Activated naive CD8-positive, alpha-beta T cell (primary cell): ENCODE measurements at regions not wholly inside any gene's neighbourhood (a gene's known extent, or its start where the extent isn't known, plus 50 kb on each side); places are given as distances from the start of the nearest gene placed in this dataset.

Source experiments
- H3K27ac Mint-ChIP-seq: one replicate; pipeline ENCODE4 v1.8.0; 2021; ENCODE audit warnings: mixed read lengths
- H3K27me3 Mint-ChIP-seq: one replicate; pipeline ENCODE4 v1.8.0; 2021; ENCODE audit warnings: mixed read lengths
- H3K36me3 Mint-ChIP-seq: one replicate; pipeline ENCODE4 v1.8.0; 2021; ENCODE audit warnings: mixed read lengths
- H3K4me1 Mint-ChIP-seq: one replicate; pipeline ENCODE4 v1.8.0; 2021; ENCODE audit warnings: low read depth, mixed read lengths
- H3K4me3 Mint-ChIP-seq: one replicate; pipeline ENCODE4 v1.8.0; 2021; ENCODE audit warnings: mild to moderate bottlenecking, mixed read lengths
- H3K9me3 Mint-ChIP-seq: one replicate; pipeline ENCODE4 v1.8.0; 2021; ENCODE audit warnings: low read depth, mixed read lengths

GRCh38 chr1:72896256-72896655, 613.9 kb upstream of the NEGR1 start:
- Mint-ChIP-seq H3K4me1 (no peaks in the 10 kb centered on the region), H3K36me3 (no peaks in the 10 kb centered on the region), H3K4me3 (no peak overlapping the region), H3K27me3 (no peaks in the 10 kb centered on the region), H3K9me3 (no peaks in the 10 kb centered on the region), H3K27ac (no peak overlapping the region)

- H3K9me3 Mint-ChIP-seq, result no peaks in the 10 kb centered on the region
- H3K4me1 Mint-ChIP-seq, result no peaks in the 10 kb centered on the region
- no peaks in the 10 kb centered on the region for H3K27me3 Mint-ChIP-seq
- no peak overlapping the region for H3K4me3 Mint-ChIP-seq
- H3K27ac Mint-ChIP-seq, result no peak overlapping the region
- no peaks in the 10 kb centered on the region for H3K36me3 Mint-ChIP-seq
Measured at GRCh38 chr1:72892461-72892860, 610.1 kb upstream of the NEGR1 start.

GRCh38 chr1:72891976-72892375, 609.6 kb upstream of the NEGR1 start:
- H3K36me3 Mint-ChIP-seq, result no peaks in the 10 kb centered on the region
- H3K27me3 Mint-ChIP-seq, result no peaks in the 10 kb centered on the region
- no peak overlapping the region for H3K27ac Mint-ChIP-seq
- H3K4me1 Mint-ChIP-seq, result no peaks in the 10 kb centered on the region
- no peaks in the 10 kb centered on the region for H3K9me3 Mint-ChIP-seq
- H3K4me3 Mint-ChIP-seq, result no peak overlapping the region

- H3K4me1 Mint-ChIP-seq, result no peaks in the 10 kb centered on the region
- H3K27ac Mint-ChIP-seq, result no peak overlapping the region
- no peaks in the 10 kb centered on the region for H3K9me3 Mint-ChIP-seq
- no peaks in the 10 kb centered on the region for H3K27me3 Mint-ChIP-seq
- H3K36me3 Mint-ChIP-seq, result no peaks in the 10 kb centered on the region
- H3K4me3 Mint-ChIP-seq, result no peak overlapping the region
Measured at GRCh38 chr1:72885841-72886240, 603.5 kb upstream of the NEGR1 start.

- no peaks in the 10 kb centered on the region for H3K36me3 Mint-ChIP-seq
- no peak overlapping the region for H3K4me3 Mint-ChIP-seq
- H3K4me1 Mint-ChIP-seq, result no peaks in the 10 kb centered on the region
- H3K27ac Mint-ChIP-seq, result no peak overlapping the region
- H3K9me3 Mint-ChIP-seq, result peaks cover 2% of the 10 kb centered on the region
- H3K27me3 Mint-ChIP-seq, result no peaks in the 10 kb centered on the region
Measured at GRCh38 chr1:72885017-72885416, 602.7 kb upstream of the NEGR1 start.

GRCh38 chr1:72869873-72870272, 587.5 kb upstream of the NEGR1 start:
- no peaks in the 10 kb centered on the region for H3K4me1 Mint-ChIP-seq
- no peaks in the 10 kb centered on the region for H3K36me3 Mint-ChIP-seq
- no peak overlapping the region for H3K27ac Mint-ChIP-seq
- peaks cover 1% of the 10 kb centered on the region for H3K9me3 Mint-ChIP-seq
- H3K4me3 Mint-ChIP-seq, result no peak overlapping the region
- H3K27me3 Mint-ChIP-seq, result no peaks in the 10 kb centered on the region

- Mint-ChIP-seq H3K27ac (no peak overlapping the region), H3K4me1 (no peaks in the 10 kb centered on the region), H3K4me3 (no peak overlapping the region), H3K36me3 (no peaks in the 10 kb centered on the region), H3K27me3 (no peaks in the 10 kb centered on the region), H3K9me3 (no peaks in the 10 kb centered on the region)
Measured at GRCh38 chr1:72869441-72869840, 587.1 kb upstream of the NEGR1 start.

GRCh38 chr1:72851597-72851996, 569.3 kb upstream of the NEGR1 start:
- H3K36me3 Mint-ChIP-seq, result no peaks in the 10 kb centered on the region
- no peaks in the 10 kb centered on the region for H3K27me3 Mint-ChIP-seq
- H3K9me3 Mint-ChIP-seq, result peaks cover 12% of the 10 kb centered on the region
- H3K4me3 Mint-ChIP-seq, result no peak overlapping the region
- H3K27ac Mint-ChIP-seq, result no peak overlapping the region
- H3K4me1 Mint-ChIP-seq, result no peaks in the 10 kb centered on the region

GRCh38 chr1:72848997-72849396, 566.7 kb upstream of the NEGR1 start:
- Mint-ChIP-seq H3K9me3 (peaks cover 15% of the 10 kb centered on the region), H3K4me3 (no peak overlapping the region), H3K36me3 (no peaks in the 10 kb centered on the region), H3K27me3 (no peaks in the 10 kb centered on the region), H3K27ac (no peak overlapping the region), H3K4me1 (no peaks in the 10 kb centered on the region)

- peaks cover 16% of the 10 kb centered on the region for H3K9me3 Mint-ChIP-seq
- no peaks in the 10 kb centered on the region for H3K27me3 Mint-ChIP-seq
- no peaks in the 10 kb centered on the region for H3K4me1 Mint-ChIP-seq
- no peak overlapping the region for H3K27ac Mint-ChIP-seq
- H3K36me3 Mint-ChIP-seq, result no peaks in the 10 kb centered on the region
- H3K4me3 Mint-ChIP-seq, result no peak overlapping the region
Measured at GRCh38 chr1:72847651-72848050, 565.3 kb upstream of the NEGR1 start.

GRCh38 chr1:72846476-72847278, 564.3 kb upstream of the NEGR1 start:
- no peaks in the 10 kb centered on the region for H3K27me3 Mint-ChIP-seq
- no peaks in the 10 kb centered on the region for H3K4me1 Mint-ChIP-seq
- peaks cover 16% of the 10 kb centered on the region for H3K9me3 Mint-ChIP-seq
- H3K36me3 Mint-ChIP-seq, result no peaks in the 10 kb centered on the region
- no peak overlapping the region for H3K4me3 Mint-ChIP-seq
- H3K27ac Mint-ChIP-seq, result no peak overlapping the region

GRCh38 chr1:72845981-72846380, 563.6 kb upstream of the NEGR1 start:
- Mint-ChIP-seq H3K27me3 (no peaks in the 10 kb centered on the region), H3K4me1 (no peaks in the 10 kb centered on the region), H3K4me3 (no peak overlapping the region), H3K27ac (no peak overlapping the region), H3K36me3 (no peaks in the 10 kb centered on the region), H3K9me3 (peaks cover 19% of the 10 kb centered on the region)

GRCh38 chr1:72845381-72845780, 563.0 kb upstream of the NEGR1 start:
- H3K4me3 Mint-ChIP-seq, result no peak overlapping the region
- no peaks in the 10 kb centered on the region for H3K36me3 Mint-ChIP-seq
- H3K27me3 Mint-ChIP-seq, result no peaks in the 10 kb centered on the region
- H3K27ac Mint-ChIP-seq, result no peak overlapping the region
- H3K4me1 Mint-ChIP-seq, result no peaks in the 10 kb centered on the region
- peaks cover 21% of the 10 kb centered on the region for H3K9me3 Mint-ChIP-seq

GRCh38 chr1:72837781-72838180, 555.4 kb upstream of the NEGR1 start:
- Mint-ChIP-seq H3K36me3 (no peaks in the 10 kb centered on the region), H3K9me3 (peaks cover 16% of the 10 kb centered on the region), H3K4me3 (no peak overlapping the region), H3K27ac (no peak overlapping the region), H3K4me1 (no peaks in the 10 kb centered on the region), H3K27me3 (no peaks in the 10 kb centered on the region)

GRCh38 chr1:72830606-72831390, 548.5 kb upstream of the NEGR1 start:
- no peaks in the 10 kb centered on the region for H3K27me3 Mint-ChIP-seq
- no peaks in the 10 kb centered on the region for H3K36me3 Mint-ChIP-seq
- H3K4me3 Mint-ChIP-seq, result no peak overlapping the region
- no peak overlapping the region for H3K27ac Mint-ChIP-seq
- H3K9me3 Mint-ChIP-seq, result peaks cover 31% of the 10 kb centered on the region
- H3K4me1 Mint-ChIP-seq, result no peaks in the 10 kb centered on the region
